Breast epithelium (tissue), 3 donors: ENCODE measurements at regions not wholly inside any gene's neighbourhood (a gene's known extent, or its start where the extent isn't known, plus 50 kb on each side); places are given as distances from the start of the nearest gene placed in this dataset.

Experiments used
- POLR2A ChIP-seq: fragments of 450-650 bp; IDR thresholded peaks from one replicate; pipeline ENCODE4 v1.6.1; 2016; ENCODE audit warnings: antibody characterized with exemption, mild to moderate bottlenecking, moderate library complexity
- TF ChIP-seq, protein P1 (sequence below), 3 donors: fragments of 450-650 bp; IDR thresholded peaks; one replicate each; pipeline ENCODE4 v1.5.1; 2016 to 2017; ENCODE audit warnings: antibody characterized with exemption in 3 of 3, mild to moderate bottlenecking in 3 of 3, moderate library complexity in 3 of 3

- TF ChIP-seq POLR2A: no peak
- TF ChIP-seq, protein P1, sequence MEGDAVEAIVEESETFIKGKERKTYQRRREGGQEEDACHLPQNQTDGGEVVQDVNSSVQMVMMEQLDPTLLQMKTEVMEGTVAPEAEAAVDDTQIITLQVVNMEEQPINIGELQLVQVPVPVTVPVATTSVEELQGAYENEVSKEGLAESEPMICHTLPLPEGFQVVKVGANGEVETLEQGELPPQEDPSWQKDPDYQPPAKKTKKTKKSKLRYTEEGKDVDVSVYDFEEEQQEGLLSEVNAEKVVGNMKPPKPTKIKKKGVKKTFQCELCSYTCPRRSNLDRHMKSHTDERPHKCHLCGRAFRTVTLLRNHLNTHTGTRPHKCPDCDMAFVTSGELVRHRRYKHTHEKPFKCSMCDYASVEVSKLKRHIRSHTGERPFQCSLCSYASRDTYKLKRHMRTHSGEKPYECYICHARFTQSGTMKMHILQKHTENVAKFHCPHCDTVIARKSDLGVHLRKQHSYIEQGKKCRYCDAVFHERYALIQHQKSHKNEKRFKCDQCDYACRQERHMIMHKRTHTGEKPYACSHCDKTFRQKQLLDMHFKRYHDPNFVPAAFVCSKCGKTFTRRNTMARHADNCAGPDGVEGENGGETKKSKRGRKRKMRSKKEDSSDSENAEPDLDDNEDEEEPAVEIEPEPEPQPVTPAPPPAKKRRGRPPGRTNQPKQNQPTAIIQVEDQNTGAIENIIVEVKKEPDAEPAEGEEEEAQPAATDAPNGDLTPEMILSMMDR (IDR thresholded peaks at IDR 0.05): no peak
Observed at GRCh38 chr12:45644541-45644940, 85.0 kb upstream of the ARID2 start.
